ENCODE measurements at regions not wholly inside any gene's neighbourhood (a gene's known extent, or its start where the extent isn't known, plus 50 kb on each side); places are given as distances from the start of the nearest gene placed in this dataset.

DNA sequence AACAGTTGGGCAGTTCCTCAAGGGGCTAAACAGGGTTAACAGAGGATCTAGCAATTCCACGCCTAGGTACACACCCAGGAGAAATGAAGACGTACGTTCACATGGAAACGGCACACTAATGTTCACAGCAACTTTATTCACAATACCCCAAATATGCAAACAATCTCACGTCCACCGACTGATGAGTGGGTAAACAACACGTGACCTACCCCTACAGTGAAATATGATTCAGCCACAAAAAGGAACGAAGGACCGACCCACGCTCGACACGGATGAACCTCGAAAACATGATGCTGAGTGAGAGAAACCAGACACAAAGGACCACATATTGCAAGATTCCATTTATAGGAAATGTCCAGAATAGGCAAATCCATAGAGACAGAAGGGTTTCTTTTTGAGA lies 112.7 kb downstream of the NCOR2 start:
- Histone ChIP-seq H3K14ac (ENCODE audit: insufficient read depth, low read length) (no peak overlapping the region), H3K56ac (ENCODE audit: insufficient read length, low read depth, low read length) (no peak overlapping the region), H2BK12ac (ENCODE audit: insufficient read length, low read depth, low read length) (no peak overlapping the region), H4K20me1 (ENCODE audit: control insufficient read depth, insufficient read depth, insufficient read length) (peaks cover 2% of the 10 kb centered on the region), H3K9me3 (ENCODE audit: control insufficient read depth, low read depth, low read length) (no peaks in the 10 kb centered on the region), H4K8ac (replicated peaks; ENCODE audit: insufficient read length, low read depth, low read length) (no peak overlapping the region), H3K27ac (ENCODE audit: insufficient read length, low read depth, low read length) (no peak overlapping the region), H3K18ac (ENCODE audit: insufficient read length, low read depth, low read length) (no peak overlapping the region), H4K5ac (ENCODE audit: insufficient read length, low read depth, low read length) (no peak overlapping the region), H3T11ph (ENCODE audit: low read length) (no peak overlapping the region), H3K4ac (ENCODE audit: low read depth, low read length) (no peak overlapping the region), H2AK5ac (ENCODE audit: insufficient read length, low read length) (no peak overlapping the region), H3K79me1 (ENCODE audit: insufficient read depth, low read depth, low read length, poor library complexity, severe bottlenecking) (no peaks in the 10 kb centered on the region), H3K23ac (ENCODE audit: insufficient read length, low read depth, low read length) (no peak overlapping the region), H2BK20ac (ENCODE audit: low read depth, low read length, poor library complexity, severe bottlenecking) (no peak overlapping the region), H4K91ac (ENCODE audit: insufficient read length, low read depth, low read length) (no peak overlapping the region), H3K9ac (ENCODE audit: extremely low read depth, insufficient read length, low read length) (no peak overlapping the region), H3K23me2 (ENCODE audit: insufficient read length, low read depth, low read length, poor library complexity, severe bottlenecking) (no peaks in the 10 kb centered on the region), H3K27me3 (ENCODE audit: insufficient read depth, low read length) (no peaks in the 10 kb centered on the region), H3K79me2 (ENCODE audit: insufficient read depth, low read length) (no peaks in the 10 kb centered on the region), H2BK15ac (ENCODE audit: low read depth, low read length) (no peak overlapping the region), H2BK120ac (ENCODE audit: low read depth, low read length, poor library complexity, severe bottlenecking) (no peak overlapping the region), H3K4me1 (ENCODE audit: insufficient read depth, low read length) (no peaks in the 10 kb centered on the region), H2BK5ac (ENCODE audit: insufficient read length, low read length) (no peak overlapping the region), H3K4me2 (ENCODE audit: insufficient read depth, insufficient read length, low read length) (no peak overlapping the region), H2AFZ (ENCODE audit: low read length) (no peak overlapping the region)
- Mint-ChIP-seq H3K4me3 (no peak overlapping the region), H3K27me3 (ENCODE audit: low read depth) (no peaks in the 10 kb centered on the region; the same call in 1 of the 2 replicates), H3K4me1 (peaks cover 9 to 33% of the 10 kb centered on the region in 2 experiments), H3K9me3 (no peaks in the 10 kb centered on the region), H3K27ac (peak overlapping the region; percentile 2 to 76 (median 5); a peak in 4 of 7 replicates), H3K36me3 (ENCODE audit: insufficient read depth in 1 of 3, low read depth in 3 of 3) (peaks cover 7 to 37% (median 27%) of the 10 kb centered on the region in 3 experiments; a peak in 6 of 7 replicates)
- no peak for DNase-seq
- TF ChIP-seq CTCF (conservative IDR thresholded peaks at IDR 0.05) = no peak
- no CpG with 5 or more reads among the region's 13 CpGs for WGBS (ENCODE audit: extremely low coverage, insufficient read length, low lambda C conversion rate)

All from H9 (cell line).